ENCODE measurements at regions not wholly inside any gene's neighbourhood (a gene's known extent, or its start where the extent isn't known, plus 50 kb on each side); places are given as distances from the start of the nearest gene placed in this dataset.
"Not testable (repeated sequence)": the region's sequence is repeated elsewhere in the genome, so short reads cannot be mapped to it uniquely, and the experiment has no call there.

- Histone ChIP-seq H3K27me3 (no peaks in the 10 kb centered on the region), H3K27ac (no peak overlapping the region), H3K4me1 (no peaks in the 10 kb centered on the region), H3K36me3 (no peaks in the 10 kb centered on the region), H3K9me3 (no peaks in the 10 kb centered on the region), H3K4me3 (no peak overlapping the region)
- 75 to 79% methylated on average over 6 of the region's 6 CpGs for WGBS, 2 donors
- no peak for TF ChIP-seq POLR2A (IDR thresholded peaks at IDR 0.05)
- no peak for TF ChIP-seq POLR2AphosphoS5 (IDR thresholded peaks at IDR 0.05)
- TF ChIP-seq, protein P1, sequence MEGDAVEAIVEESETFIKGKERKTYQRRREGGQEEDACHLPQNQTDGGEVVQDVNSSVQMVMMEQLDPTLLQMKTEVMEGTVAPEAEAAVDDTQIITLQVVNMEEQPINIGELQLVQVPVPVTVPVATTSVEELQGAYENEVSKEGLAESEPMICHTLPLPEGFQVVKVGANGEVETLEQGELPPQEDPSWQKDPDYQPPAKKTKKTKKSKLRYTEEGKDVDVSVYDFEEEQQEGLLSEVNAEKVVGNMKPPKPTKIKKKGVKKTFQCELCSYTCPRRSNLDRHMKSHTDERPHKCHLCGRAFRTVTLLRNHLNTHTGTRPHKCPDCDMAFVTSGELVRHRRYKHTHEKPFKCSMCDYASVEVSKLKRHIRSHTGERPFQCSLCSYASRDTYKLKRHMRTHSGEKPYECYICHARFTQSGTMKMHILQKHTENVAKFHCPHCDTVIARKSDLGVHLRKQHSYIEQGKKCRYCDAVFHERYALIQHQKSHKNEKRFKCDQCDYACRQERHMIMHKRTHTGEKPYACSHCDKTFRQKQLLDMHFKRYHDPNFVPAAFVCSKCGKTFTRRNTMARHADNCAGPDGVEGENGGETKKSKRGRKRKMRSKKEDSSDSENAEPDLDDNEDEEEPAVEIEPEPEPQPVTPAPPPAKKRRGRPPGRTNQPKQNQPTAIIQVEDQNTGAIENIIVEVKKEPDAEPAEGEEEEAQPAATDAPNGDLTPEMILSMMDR (IDR thresholded peaks at IDR 0.05), result no peak
- TF ChIP-seq EP300 (IDR thresholded peaks at IDR 0.05), result no peak
- intact Hi-C loops (cut with DNase I), result no loop called here
- DNase-seq, result no peak
These were observed 74.0 kb upstream of the PKP2 start for GRCh38 chr12:32970465-32971110.

- Histone ChIP-seq H3K9me3 (no peaks in the 10 kb centered on the region), H3K4me3 (no peak overlapping the region), H3K36me3 (no peaks in the 10 kb centered on the region), H3K27me3 (no peaks in the 10 kb centered on the region), H3K4me1 (no peaks in the 10 kb centered on the region), H3K27ac (no peak overlapping the region)
- no peak for DNase-seq
- 87 to 92% methylated on average over 9 of the region's 9 CpGs for WGBS, 2 donors
- TF ChIP-seq, protein P1 (IDR thresholded peaks at IDR 0.05), result no peak
- TF ChIP-seq EP300 (IDR thresholded peaks at IDR 0.05), result no peak
- TF ChIP-seq POLR2A (IDR thresholded peaks at IDR 0.05), result no peak
- TF ChIP-seq POLR2AphosphoS5 (IDR thresholded peaks at IDR 0.05), result no peak
- intact Hi-C loops (cut with DNase I), result no loop called here
These were observed 68.5 kb upstream of the PKP2 start for GRCh38 chr12:32964981-32965585.

DNA sequence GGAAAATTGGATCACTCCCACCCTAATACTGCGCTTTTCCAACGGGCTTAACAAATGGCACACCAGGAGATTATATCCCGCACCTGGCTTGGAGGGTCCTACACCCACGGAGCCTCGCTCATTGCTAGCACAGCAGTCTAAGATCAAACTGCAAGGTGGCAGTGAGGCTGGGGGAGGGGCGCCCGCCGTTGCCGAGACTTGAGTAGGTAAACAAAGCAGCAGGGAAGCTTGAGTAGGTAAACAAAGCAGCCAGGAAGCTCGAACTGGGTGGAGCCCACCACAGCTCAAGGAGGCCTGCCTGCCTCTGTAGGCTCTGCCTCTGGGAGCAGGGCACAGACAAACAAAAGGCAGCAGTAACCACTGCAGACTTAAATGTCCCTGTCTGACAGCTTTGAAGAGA lies 59.8 kb upstream of the PKP2 start:
- H3K9me3 ChIP-seq; H3K27me3 ChIP-seq; H3K4me1 ChIP-seq; DNase-seq; intact Hi-C loops (cut with DNase I); H3K36me3 ChIP-seq; H3K4me3 ChIP-seq; H3K27ac ChIP-seq: not testable (repeated sequence)
- WGBS, 2 donors, result 59 to 81% methylated on average over 10 of the region's 10 CpGs

- no peak for DNase-seq
- Histone ChIP-seq H3K36me3 (no peaks in the 10 kb centered on the region), H3K4me3 (no peak overlapping the region), H3K27me3 (no peaks in the 10 kb centered on the region), H3K27ac (no peak overlapping the region), H3K4me1 (no peaks in the 10 kb centered on the region), H3K9me3 (peaks cover 0 to 2% (median 0%) of the 10 kb centered on the region in 4 donors)
- intact Hi-C loops (cut with DNase I), result no loop called here
- WGBS, 2 donors, result 58 to 68% methylated on average over 3 of the region's 3 CpGs
- TF ChIP-seq POLR2A (IDR thresholded peaks at IDR 0.05) (no peak), POLR2AphosphoS5 (IDR thresholded peaks at IDR 0.05) (no peak), EP300 (IDR thresholded peaks at IDR 0.05) (no peak)
- TF ChIP-seq, protein P1 (IDR thresholded peaks at IDR 0.05), result no peak
These were observed 56.1 kb upstream of the PKP2 start for GRCh38 chr12:32952681-32953080.

DNA sequence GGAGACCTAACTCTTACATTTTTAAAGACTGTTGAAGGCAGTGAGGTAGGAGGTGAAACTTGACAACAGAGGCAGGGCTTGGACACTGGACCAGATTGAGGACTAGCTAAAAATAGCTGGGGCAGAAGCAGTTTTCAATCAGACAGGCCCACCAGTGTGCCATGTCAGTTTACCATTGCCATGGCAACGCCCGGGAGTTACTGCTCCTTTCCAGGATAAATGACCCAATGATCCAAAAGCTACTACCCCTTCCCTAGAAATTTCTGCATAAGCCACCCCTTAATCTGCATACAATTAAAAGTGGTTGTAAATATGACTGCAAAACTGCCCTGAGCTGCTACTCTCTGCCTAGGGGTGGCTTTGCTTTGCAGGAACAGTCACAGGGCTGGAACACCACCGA lies 53.2 kb upstream of the PKP2 start:
- Histone ChIP-seq H3K27ac (no peak overlapping the region), H3K27me3 (no peaks in the 10 kb centered on the region), H3K4me1 (no peaks in the 10 kb centered on the region), H3K4me3 (no peak overlapping the region), H3K9me3 (no peaks in the 10 kb centered on the region), H3K36me3 (no peaks in the 10 kb centered on the region)
- no peak for DNase-seq
- 79 to 82% methylated on average over 3 of the region's 3 CpGs for WGBS, 2 donors
- TF ChIP-seq POLR2AphosphoS5 (IDR thresholded peaks at IDR 0.05) (no peak), POLR2A (IDR thresholded peaks at IDR 0.05) (no peak), EP300 (IDR thresholded peaks at IDR 0.05) (no peak)
- TF ChIP-seq, protein P1 (IDR thresholded peaks at IDR 0.05), result no peak
- intact Hi-C loops (cut with DNase I), result no loop called here

Data from sigmoid colon (tissue), 6 donors.